ENCODE measurements at regions not wholly inside any gene's neighbourhood (a gene's known extent, or its start where the extent isn't known, plus 50 kb on each side); places are given as distances from the start of the nearest gene placed in this dataset.
"Not testable (repeated sequence)": the region's sequence is repeated elsewhere in the genome, so short reads cannot be mapped to it uniquely, and the experiment has no call there.

- DNase-seq (ENCODE audit: low spot score) = not testable (repeated sequence)
Observed at GRCh38 chr6:78646542-78647415, 220.6 kb upstream of the IRAK1BP1 start.

GRCh38 chr6:78665819-78666218 lies 201.5 kb upstream of the IRAK1BP1 start:
- not testable (repeated sequence) for DNase-seq (ENCODE audit: low spot score)

GRCh38 chr6:78666764-78667163 lies 200.6 kb upstream of the IRAK1BP1 start:
- no peak for DNase-seq (ENCODE audit: low spot score)

DNA sequence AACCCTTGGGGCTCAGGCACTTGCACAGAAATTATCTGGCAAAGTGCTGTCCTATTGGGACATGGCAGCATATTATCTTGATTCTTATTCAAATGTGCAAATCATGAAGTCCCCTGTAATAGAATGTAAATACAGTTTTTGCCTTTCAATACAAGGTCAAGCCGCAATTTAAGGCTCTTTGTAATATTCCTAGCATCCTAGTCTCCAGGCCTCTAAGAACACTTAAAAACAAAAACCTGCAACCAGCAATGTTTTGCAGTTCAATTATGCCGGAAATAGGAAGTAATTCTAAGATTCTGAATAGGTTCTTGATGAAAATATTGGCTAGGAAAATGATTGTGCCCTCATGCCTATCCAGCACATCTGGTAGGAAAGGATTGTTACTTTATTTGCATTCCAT lies 197.2 kb upstream of the IRAK1BP1 start:
- no peak for DNase-seq (ENCODE audit: low spot score)

DNA sequence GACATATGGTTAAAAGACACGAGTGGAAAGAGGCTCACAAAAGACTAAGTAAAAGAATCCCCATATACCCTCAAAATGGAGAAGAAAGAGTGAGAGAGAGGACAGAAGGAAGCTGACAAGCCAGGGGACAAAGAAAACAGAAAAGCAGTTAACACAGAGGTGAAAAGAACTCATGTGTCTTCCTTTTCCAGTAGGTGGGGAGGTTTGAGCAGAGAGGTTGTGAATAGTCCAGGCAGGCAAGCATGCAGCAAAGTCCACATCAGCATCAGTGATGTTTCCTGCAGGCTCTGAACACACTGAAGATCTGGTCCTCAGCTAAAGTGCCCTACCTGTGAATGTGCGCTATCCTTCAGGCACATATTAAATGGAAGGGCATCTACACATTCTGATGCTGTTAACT lies 196.5 kb upstream of the IRAK1BP1 start:
- DNase-seq (ENCODE audit: low spot score) = no peak

DNA sequence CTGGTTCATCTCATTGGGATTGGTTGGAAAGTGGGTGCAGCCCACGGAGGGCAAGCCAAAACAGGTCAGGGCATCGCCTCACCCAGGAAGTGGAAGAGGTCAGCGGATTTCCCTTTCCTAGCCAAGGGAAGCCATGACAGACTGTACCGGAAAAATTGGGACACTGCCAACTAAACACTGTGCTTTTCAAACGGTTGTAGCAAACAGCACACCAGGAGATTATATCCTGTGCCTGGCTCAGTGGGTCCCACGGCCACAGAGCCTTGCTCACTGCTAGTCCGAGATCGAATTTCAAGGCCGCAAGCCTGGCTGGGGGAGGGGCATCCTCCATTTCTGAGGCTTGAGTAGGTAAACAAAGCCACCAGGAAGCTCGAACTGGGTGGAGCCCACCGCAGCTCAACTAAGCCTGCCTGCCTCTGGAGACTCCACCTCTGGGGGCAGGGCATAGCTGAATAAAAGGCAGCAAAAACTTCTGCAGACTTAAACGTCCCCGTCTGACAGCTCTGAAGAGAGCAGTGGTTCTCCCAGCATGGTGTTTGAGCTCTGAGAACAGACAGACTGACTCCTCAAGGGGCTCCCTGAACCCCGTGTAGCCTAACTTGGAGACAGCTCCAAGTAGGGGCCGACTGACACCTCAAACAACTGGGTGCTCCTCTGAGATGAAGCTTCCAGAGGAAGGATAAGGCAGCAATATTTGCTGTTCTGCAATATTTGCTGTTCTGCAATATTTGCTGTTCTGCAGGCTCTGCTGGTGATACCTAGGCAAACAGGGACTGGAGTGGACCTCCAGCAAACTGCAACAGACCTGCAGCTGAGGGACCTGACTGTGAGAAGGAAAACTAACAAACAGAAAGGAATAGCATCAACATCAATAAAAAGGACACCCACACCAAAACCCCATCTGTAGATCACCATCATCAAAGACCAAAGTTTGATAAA lies 191.0 kb upstream of the IRAK1BP1 start:
- DNase-seq (ENCODE audit: low spot score) = not testable (repeated sequence)

DNA sequence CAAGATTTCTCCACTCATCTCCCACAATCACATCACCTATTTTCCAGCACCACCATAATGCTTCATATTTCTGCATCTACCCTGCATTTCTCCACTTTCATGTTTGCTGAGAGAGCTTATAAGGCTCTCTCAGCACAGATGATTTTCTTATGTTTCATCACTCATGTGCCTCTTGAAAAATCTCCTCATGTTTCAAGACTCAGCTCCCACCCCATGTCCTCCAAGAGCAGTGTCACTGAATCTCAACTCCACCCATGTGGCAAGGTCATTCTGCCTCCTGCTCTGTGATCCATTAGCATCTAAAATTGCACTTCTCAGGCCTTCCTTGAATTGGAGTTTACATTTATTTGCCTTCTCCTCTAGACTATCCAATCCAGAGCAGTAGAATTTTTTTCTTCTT lies 178.7 kb upstream of the IRAK1BP1 start:
- no peak for DNase-seq (ENCODE audit: low spot score)

GRCh38 chr6:78693835-78694234 lies 173.5 kb upstream of the IRAK1BP1 start:
- no peak for DNase-seq (ENCODE audit: low spot score)

- DNase-seq (ENCODE audit: low spot score) = not testable (repeated sequence)
Observed at GRCh38 chr6:78694628-78695027, 172.7 kb upstream of the IRAK1BP1 start.

DNA sequence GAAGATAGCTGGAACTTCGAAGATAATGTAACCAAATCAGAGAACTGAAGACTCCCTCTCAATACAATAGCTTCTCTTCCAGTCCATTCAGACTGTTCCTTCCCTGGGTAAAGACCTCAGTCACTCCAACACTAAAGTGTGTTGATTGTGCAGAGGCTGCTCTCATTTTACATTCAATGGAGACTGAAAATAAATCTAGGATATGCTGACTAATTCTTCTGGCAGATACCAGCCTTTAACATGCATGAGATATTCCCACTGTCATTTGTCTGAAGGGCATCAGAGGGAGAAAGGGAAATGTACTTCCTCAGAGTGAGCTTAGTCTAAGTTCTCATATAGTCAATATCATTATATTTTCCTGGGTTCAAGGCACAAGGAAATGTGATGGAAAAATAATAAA lies 166.4 kb upstream of the IRAK1BP1 start:
- DNase-seq (ENCODE audit: low spot score) = no peak

DNA sequence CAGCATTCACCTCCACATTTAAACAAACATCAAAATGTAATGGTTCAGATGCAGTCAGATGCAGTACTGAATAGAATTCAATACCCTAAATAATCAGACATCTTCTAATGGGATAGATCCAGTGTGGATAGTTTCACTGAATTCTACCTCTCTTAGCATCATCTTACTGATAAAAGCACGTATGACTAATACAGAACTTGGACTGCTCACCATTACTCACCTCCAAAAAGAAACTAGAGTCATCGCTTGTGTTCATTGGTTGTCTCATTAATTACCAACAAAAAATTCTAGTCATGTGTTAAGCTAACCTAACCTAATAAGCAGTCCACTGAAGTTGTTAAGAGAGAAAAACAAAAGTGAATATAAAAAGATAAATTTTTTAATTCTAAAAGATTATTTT lies 165.9 kb upstream of the IRAK1BP1 start:
- no peak for DNase-seq (ENCODE audit: low spot score)

GRCh38 chr6:78709021-78709420 lies 158.3 kb upstream of the IRAK1BP1 start:
- DNase-seq (ENCODE audit: low spot score) = no peak

DNA sequence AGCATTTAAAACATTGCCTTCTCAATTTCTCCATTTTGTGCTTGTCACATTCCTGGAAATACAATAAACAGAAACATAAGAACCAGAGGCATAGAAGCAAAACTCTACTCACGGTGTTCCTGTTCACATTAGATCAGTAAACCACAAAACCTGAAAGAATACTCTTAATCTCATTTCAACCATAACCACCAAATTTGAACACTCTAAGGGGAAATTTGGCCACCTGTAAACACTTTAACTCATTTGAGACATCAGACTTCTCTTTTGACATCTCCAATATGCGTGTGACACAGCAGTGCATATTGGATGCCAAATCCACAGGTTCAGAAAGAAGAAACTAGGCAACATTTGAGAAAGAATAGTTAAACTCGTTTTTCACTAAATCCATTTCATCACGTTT lies 153.8 kb upstream of the IRAK1BP1 start:
- DNase-seq (ENCODE audit: low spot score) = no peak

DNA sequence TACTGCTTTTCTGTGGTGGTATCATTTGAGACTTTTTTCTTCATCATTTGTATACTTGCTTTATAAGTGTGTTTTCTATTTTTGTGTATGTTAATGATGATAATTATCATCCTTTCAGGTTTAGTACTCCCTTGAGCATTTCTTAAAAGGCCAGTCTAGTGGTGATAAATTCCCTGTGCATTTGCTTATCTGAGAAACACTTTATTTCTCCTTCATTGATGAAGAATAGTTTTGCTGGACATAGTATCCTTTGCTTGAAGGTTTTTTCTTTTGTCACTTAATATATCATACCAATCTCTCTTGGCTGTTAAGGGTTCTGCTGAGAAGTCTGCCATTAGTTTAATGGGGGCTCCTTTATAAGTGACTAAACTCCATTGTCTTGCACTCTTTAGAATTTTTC lies 123.2 kb upstream of the IRAK1BP1 start:
- DNase-seq (ENCODE audit: low spot score) = no peak

- DNase-seq (ENCODE audit: low spot score) = peak; percentile 3
Observed at GRCh38 chr6:78746457-78746856, 120.9 kb upstream of the IRAK1BP1 start.

- DNase-seq (ENCODE audit: low spot score) = no peak
Observed at GRCh38 chr6:78749326-78749725, 118.0 kb upstream of the IRAK1BP1 start.

GRCh38 chr6:78758297-78758798 lies 109.0 kb upstream of the IRAK1BP1 start:
- DNase-seq (ENCODE audit: low spot score) = not testable (repeated sequence)

DNA sequence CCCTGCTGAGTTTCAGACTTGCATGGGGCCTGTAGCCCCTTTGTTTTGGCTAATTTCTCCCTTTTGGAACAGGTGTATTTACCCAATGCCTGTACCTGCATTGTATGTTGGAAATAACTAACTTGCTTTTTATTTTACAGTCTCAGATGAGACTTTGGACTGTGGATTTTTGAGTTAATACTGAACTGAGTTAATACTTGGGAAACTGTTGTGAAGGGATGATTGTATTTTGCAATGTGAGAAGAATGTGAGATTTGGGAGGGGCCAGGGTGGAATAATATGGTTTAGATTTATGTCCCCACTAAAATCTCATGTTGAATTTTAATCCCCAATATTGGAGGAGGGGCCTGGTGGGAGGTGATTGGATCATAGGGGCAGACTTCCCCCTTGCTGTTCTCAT lies 99.1 kb upstream of the IRAK1BP1 start:
- no peak for DNase-seq (ENCODE audit: low spot score)

- DNase-seq (ENCODE audit: low spot score) = no peak
Observed at GRCh38 chr6:78770765-78771164, 96.6 kb upstream of the IRAK1BP1 start.

GRCh38 chr6:78771586-78771985 lies 95.8 kb upstream of the IRAK1BP1 start:
- no peak for DNase-seq (ENCODE audit: low spot score)

- no peak for DNase-seq (ENCODE audit: low spot score)
Observed at GRCh38 chr6:78781001-78781400, 86.3 kb upstream of the IRAK1BP1 start.

GRCh38 chr6:78783366-78783765 lies 84.0 kb upstream of the IRAK1BP1 start:
- not testable (repeated sequence) for DNase-seq (ENCODE audit: low spot score)

All from H4 (cell line).